Keratinocyte (primary cell): ENCODE measurements at regions not wholly inside any gene's neighbourhood (a gene's known extent, or its start where the extent isn't known, plus 50 kb on each side); places are given as distances from the start of the nearest gene placed in this dataset.
A peak's percentile ranks its signal among the peaks of the same experiment; 100 is the strongest.
"Not testable (repeated sequence)": the region's sequence is repeated elsewhere in the genome, so short reads cannot be mapped to it uniquely, and the experiment has no call there.

ENCODE experiments used
- CTCF ChIP-seq, 3 experiments: IDR thresholded peaks in 1 of 3; conservative IDR thresholded peaks in 1 of 3; optimal IDR thresholded peaks in 1 of 3; 2 replicates in 2 of 3; 3 replicates in 1 of 3; pipeline versions ENCODE3 to v1.5.1; 2011; ENCODE audit warnings: low read length in 3 of 3, mild to moderate bottlenecking in 3 of 3, moderate library complexity in 2 of 3, control low read depth in 1 of 3, inconsistent platforms in 1 of 3; ENCODE audit not compliant: insufficient read depth in 2 of 3; ENCODE audit errors: extremely low read depth in 1 of 3
- EZH2 ChIP-seq: IDR thresholded peaks from one replicate; pipeline ENCODE4 v1.6.1; 2012; ENCODE audit warnings: inconsistent platforms, mild to moderate bottlenecking, low read length, moderate library complexity

GRCh38 chr4:9659678-9660077 is 121.8 kb upstream of the DRD5 start:
- peak in 2 of 3 experiments; percentile 31 to 40 for TF ChIP-seq CTCF (optimal IDR thresholded peaks at IDR 0.05 in 1 of 3, IDR thresholded peaks at IDR 0.05 in 1 of 3, conservative IDR thresholded peaks at IDR 0.05 in 1 of 3; ENCODE audit: extremely low read depth in 1 of 3, insufficient read depth in 2 of 3, low read length in 3 of 3)
- TF ChIP-seq EZH2 = not testable (repeated sequence)
